Parathyroid adenoma (tissue), 2 donors: ENCODE measurements at regions not wholly inside any gene's neighbourhood (a gene's known extent, or its start where the extent isn't known, plus 50 kb on each side); places are given as distances from the start of the nearest gene placed in this dataset.

ENCODE experiments used
- H2AFZ ChIP-seq: fragments of 300-600 bp; sonication (generic); one replicate; pipeline ENCODE4 v1.7.0; 2017; ENCODE audit warnings: antibody characterized with exemption, mild to moderate bottlenecking
- H3K27ac ChIP-seq: fragments of 300-600 bp; sonication (generic); one replicate; pipeline ENCODE4 v1.7.0; 2017
- H3K27me3 ChIP-seq: fragments of 300-600 bp; sonication (generic); one replicate; pipeline ENCODE4 v1.7.0; 2017; ENCODE audit warnings: low read length; ENCODE audit not compliant: control insufficient read depth, insufficient read depth
- H3K36me3 ChIP-seq: fragments of 300-600 bp; sonication (generic); one replicate; pipeline ENCODE4 v1.7.0; 2017; ENCODE audit warnings: low read length; ENCODE audit not compliant: control insufficient read depth, insufficient read depth
- H3K4me1 ChIP-seq: fragments of 300-600 bp; sonication (generic); one replicate; pipeline ENCODE4 v1.7.0; 2017; ENCODE audit warnings: control low read depth
- H3K4me2 ChIP-seq: fragments of 300-600 bp; sonication (generic); one replicate; pipeline ENCODE4 v1.7.0; 2017; ENCODE audit warnings: low read length
- H3K4me3 ChIP-seq: fragments of 300-600 bp; sonication (generic); one replicate; pipeline ENCODE4 v1.7.0; 2017; ENCODE audit warnings: low read depth, low read length
- H3K79me2 ChIP-seq: fragments of 300-600 bp; sonication (generic); one replicate; pipeline ENCODE4 v1.7.0; 2017; ENCODE audit warnings: control low read depth
- H3K9ac ChIP-seq: fragments of 300-600 bp; sonication (generic); one replicate; pipeline ENCODE4 v1.7.0; 2017; ENCODE audit warnings: mild to moderate bottlenecking
- H3K9me3 ChIP-seq: fragments of 300-600 bp; sonication (generic); one replicate; pipeline ENCODE4 v1.7.0; 2017; ENCODE audit warnings: low read length; ENCODE audit not compliant: control insufficient read depth
- CTCF ChIP-seq: fragments of 300-600 bp; sonication (generic); IDR thresholded peaks from one replicate; pipeline ENCODE4 v1.7.0; 2017; ENCODE audit warnings: antibody characterized with exemption, mild to moderate bottlenecking
- donor health status: primary hyperparathyroidism.

- H3K27me3 ChIP-seq = no peaks in the 10 kb centered on the region
- H2AFZ ChIP-seq = no peak overlapping the region
- TF ChIP-seq CTCF = no peak
- no peaks in the 10 kb centered on the region for H3K79me2 ChIP-seq
- no peak overlapping the region for H3K4me2 ChIP-seq
- H3K27ac ChIP-seq = no peak overlapping the region
- H3K4me3 ChIP-seq = no peak overlapping the region
- no peak overlapping the region for H3K9ac ChIP-seq
- no peaks in the 10 kb centered on the region for H3K9me3 ChIP-seq
- no peaks in the 10 kb centered on the region for H3K36me3 ChIP-seq
- no peaks in the 10 kb centered on the region for H3K4me1 ChIP-seq
Measured at GRCh38 chr5:29247346-29248028, 1946.0 kb upstream of the CDH6 start.

- Histone ChIP-seq H3K4me3 (no peak overlapping the region), H3K9ac (no peak overlapping the region), H3K27ac (no peak overlapping the region)
Measured at GRCh38 chr5:29240379-29240778, 1953.1 kb upstream of the CDH6 start.

GRCh38 chr5:29239606-29240005 is 1953.9 kb upstream of the CDH6 start:
- no peak for TF ChIP-seq CTCF
- no peaks in the 10 kb centered on the region for H3K36me3 ChIP-seq
- no peaks in the 10 kb centered on the region for H3K9me3 ChIP-seq
- H3K4me3 ChIP-seq = no peak overlapping the region
- no peaks in the 10 kb centered on the region for H3K4me1 ChIP-seq
- H3K4me2 ChIP-seq = no peak overlapping the region
- H2AFZ ChIP-seq = no peak overlapping the region
- no peak overlapping the region for H3K9ac ChIP-seq
- H3K27ac ChIP-seq = no peak overlapping the region
- H3K27me3 ChIP-seq = no peaks in the 10 kb centered on the region
- H3K79me2 ChIP-seq = no peaks in the 10 kb centered on the region

More at GRCh38 chr5:29240379-29240778, 1953.1 kb upstream of the CDH6 start:
- no peaks in the 10 kb centered on the region for H3K9me3 ChIP-seq
- H2AFZ ChIP-seq = no peak overlapping the region
- H3K79me2 ChIP-seq = no peaks in the 10 kb centered on the region
- H3K27me3 ChIP-seq = no peaks in the 10 kb centered on the region
- no peaks in the 10 kb centered on the region for H3K36me3 ChIP-seq
- no peaks in the 10 kb centered on the region for H3K4me1 ChIP-seq
- H3K4me2 ChIP-seq = no peak overlapping the region
- TF ChIP-seq CTCF = no peak

- Histone ChIP-seq H3K9me3 (no peaks in the 10 kb centered on the region), H3K27ac (no peak overlapping the region), H3K4me2 (no peak overlapping the region), H3K36me3 (no peaks in the 10 kb centered on the region), H3K4me1 (no peaks in the 10 kb centered on the region), H3K27me3 (no peaks in the 10 kb centered on the region), H3K9ac (no peak overlapping the region), H2AFZ (no peak overlapping the region), H3K79me2 (no peaks in the 10 kb centered on the region), H3K4me3 (no peak overlapping the region)
- TF ChIP-seq CTCF = no peak
Measured at GRCh38 chr5:29238115-29238514, 1955.4 kb upstream of the CDH6 start.

GRCh38 chr5:29231154-29231553 is 1962.3 kb upstream of the CDH6 start:
- H3K9me3 ChIP-seq = no peaks in the 10 kb centered on the region
- no peak overlapping the region for H3K4me2 ChIP-seq
- no peaks in the 10 kb centered on the region for H3K36me3 ChIP-seq
- H3K79me2 ChIP-seq = no peaks in the 10 kb centered on the region
- TF ChIP-seq CTCF = no peak
- H3K9ac ChIP-seq = no peak overlapping the region
- H3K27me3 ChIP-seq = no peaks in the 10 kb centered on the region
- no peak overlapping the region for H2AFZ ChIP-seq
- H3K27ac ChIP-seq = no peak overlapping the region
- no peaks in the 10 kb centered on the region for H3K4me1 ChIP-seq
- no peak overlapping the region for H3K4me3 ChIP-seq
